ENCODE measurements at regions not wholly inside any gene's neighbourhood (a gene's known extent, or its start where the extent isn't known, plus 50 kb on each side); places are given as distances from the start of the nearest gene placed in this dataset.

GRCh38 chrX:126395909-126396308, 156.7 kb downstream of the DCAF12L1 start:
- no peak overlapping the region for H3K9ac ChIP-seq (ENCODE audit: low read length)
- no peak overlapping the region for H3K4me3 ChIP-seq (ENCODE audit: low read length)

GRCh38 chrX:126394681-126395080, 157.9 kb downstream of the DCAF12L1 start:
- H3K79me2 ChIP-seq (ENCODE audit: low read length): no peaks in the 10 kb centered on the region
- no peaks in the 10 kb centered on the region for H3K27me3 ChIP-seq (ENCODE audit: low read depth, low read length)
- H3K4me2 ChIP-seq (ENCODE audit: low read length): no peak overlapping the region
- H3K4me1 ChIP-seq (ENCODE audit: low read length): no peaks in the 10 kb centered on the region
- no peaks in the 10 kb centered on the region for H3K36me3 ChIP-seq (replicated peaks; ENCODE audit: low read depth, low read length)
- H4K20me1 ChIP-seq (ENCODE audit: insufficient read depth, low read length): no peaks in the 10 kb centered on the region
- H3K9me3 ChIP-seq (ENCODE audit: insufficient read depth, low read length): no peaks in the 10 kb centered on the region
- H3K27ac ChIP-seq (ENCODE audit: low read length): no peak overlapping the region
- no peak overlapping the region for H2AFZ ChIP-seq (ENCODE audit: low read depth, low read length)
- no peak overlapping the region for H3K4me3 ChIP-seq (ENCODE audit: low read length)
- TF ChIP-seq CTCF (IDR thresholded peaks at IDR 0.05; ENCODE audit: low read depth, low read length) (no peak), EZH2phosphoT487 (IDR thresholded peaks at IDR 0.05; ENCODE audit: low read depth) (no peak)
- no peak overlapping the region for H3K9ac ChIP-seq (ENCODE audit: low read length)

More at GRCh38 chrX:126395909-126396308, 156.7 kb downstream of the DCAF12L1 start:
- Histone ChIP-seq H3K36me3 (replicated peaks; ENCODE audit: low read depth, low read length) (no peaks in the 10 kb centered on the region), H3K27ac (ENCODE audit: low read length) (no peak overlapping the region), H3K79me2 (ENCODE audit: low read length) (no peaks in the 10 kb centered on the region), H3K4me1 (ENCODE audit: low read length) (no peaks in the 10 kb centered on the region), H2AFZ (ENCODE audit: low read depth, low read length) (no peak overlapping the region), H4K20me1 (ENCODE audit: insufficient read depth, low read length) (no peaks in the 10 kb centered on the region), H3K9me3 (ENCODE audit: insufficient read depth, low read length) (no peaks in the 10 kb centered on the region), H3K4me2 (ENCODE audit: low read length) (no peak overlapping the region), H3K27me3 (ENCODE audit: low read depth, low read length) (no peaks in the 10 kb centered on the region)
- TF ChIP-seq CTCF (IDR thresholded peaks at IDR 0.05; ENCODE audit: low read depth, low read length) (no peak), EZH2phosphoT487 (IDR thresholded peaks at IDR 0.05; ENCODE audit: low read depth) (no peak)

- H3K9ac ChIP-seq (ENCODE audit: low read length): no peak overlapping the region
- no peaks in the 10 kb centered on the region for H3K36me3 ChIP-seq (replicated peaks; ENCODE audit: low read depth, low read length)
- no peaks in the 10 kb centered on the region for H3K79me2 ChIP-seq (ENCODE audit: low read length)
- H3K27ac ChIP-seq (ENCODE audit: low read length): no peak overlapping the region
- TF ChIP-seq CTCF (IDR thresholded peaks at IDR 0.05; ENCODE audit: low read depth, low read length): no peak
- TF ChIP-seq EZH2phosphoT487 (IDR thresholded peaks at IDR 0.05; ENCODE audit: low read depth): no peak
- no peak overlapping the region for H3K4me2 ChIP-seq (ENCODE audit: low read length)
- H3K4me1 ChIP-seq (ENCODE audit: low read length): no peaks in the 10 kb centered on the region
- H3K27me3 ChIP-seq (ENCODE audit: low read depth, low read length): no peaks in the 10 kb centered on the region
- no peaks in the 10 kb centered on the region for H4K20me1 ChIP-seq (ENCODE audit: insufficient read depth, low read length)
- no peaks in the 10 kb centered on the region for H3K9me3 ChIP-seq (ENCODE audit: insufficient read depth, low read length)
- no peak overlapping the region for H3K4me3 ChIP-seq (ENCODE audit: low read length)
- H2AFZ ChIP-seq (ENCODE audit: low read depth, low read length): no peak overlapping the region
These were observed 159.3 kb downstream of the DCAF12L1 start for GRCh38 chrX:126393284-126393683.

- TF ChIP-seq EZH2phosphoT487 (IDR thresholded peaks at IDR 0.05; ENCODE audit: low read depth) (no peak), CTCF (IDR thresholded peaks at IDR 0.05; ENCODE audit: low read depth, low read length) (no peak; the same call in 1 of the 2 replicates)
- no peaks in the 10 kb centered on the region for H4K20me1 ChIP-seq (ENCODE audit: insufficient read depth, low read length)
- no peak overlapping the region for H3K4me2 ChIP-seq (ENCODE audit: low read length)
- H3K79me2 ChIP-seq (ENCODE audit: low read length): no peaks in the 10 kb centered on the region
- no peaks in the 10 kb centered on the region for H3K9me3 ChIP-seq (ENCODE audit: insufficient read depth, low read length)
- no peaks in the 10 kb centered on the region for H3K36me3 ChIP-seq (replicated peaks; ENCODE audit: low read depth, low read length)
- no peak overlapping the region for H3K9ac ChIP-seq (ENCODE audit: low read length)
- H3K27me3 ChIP-seq (ENCODE audit: low read depth, low read length): no peaks in the 10 kb centered on the region
- H3K4me1 ChIP-seq (ENCODE audit: low read length): no peaks in the 10 kb centered on the region
- no peak overlapping the region for H2AFZ ChIP-seq (ENCODE audit: low read depth, low read length)
- H3K27ac ChIP-seq (ENCODE audit: low read length): no peak overlapping the region
- no peak overlapping the region for H3K4me3 ChIP-seq (ENCODE audit: low read length)
These were observed 176.1 kb downstream of the DCAF12L1 start for GRCh38 chrX:126376465-126376864.
